ENCODE measurements at regions not wholly inside any gene's neighbourhood (a gene's known extent, or its start where the extent isn't known, plus 50 kb on each side); places are given as distances from the start of the nearest gene placed in this dataset.
"Not testable (repeated sequence)": the region's sequence is repeated elsewhere in the genome, so short reads cannot be mapped to it uniquely, and the experiment has no call there.

GRCh38 chr1:219088778-219089557 is 84.7 kb upstream of the LYPLAL1 start:
- Mint-ChIP-seq H3K4me3 (no peak overlapping the region), H3K36me3 (ENCODE audit: low read depth) (no peaks in the 10 kb centered on the region), H3K4me1 (peaks cover 19% of the 10 kb centered on the region), H3K9me3 (peaks cover 14% of the 10 kb centered on the region), H3K27me3 (ENCODE audit: low read depth) (no peaks in the 10 kb centered on the region), H3K27ac (no peak overlapping the region)
- no peak for TF ChIP-seq CTCF (IDR thresholded peaks at IDR 0.05; ENCODE audit: unreplicated experiment in 3 of 3)

- Mint-ChIP-seq H3K36me3 (ENCODE audit: low read depth) (no peaks in the 10 kb centered on the region), H3K27ac (no peak overlapping the region), H3K4me3 (no peak overlapping the region)
Observed at GRCh38 chr1:219090607-219091006, 83.1 kb upstream of the LYPLAL1 start.

GRCh38 chr1:219092206-219092605 is 81.5 kb upstream of the LYPLAL1 start:
- peaks cover 18% of the 10 kb centered on the region for H3K9me3 Mint-ChIP-seq
- H3K4me3 Mint-ChIP-seq: no peak overlapping the region
- no peaks in the 10 kb centered on the region for H3K36me3 Mint-ChIP-seq (ENCODE audit: low read depth)
- no peaks in the 10 kb centered on the region for H3K27me3 Mint-ChIP-seq (ENCODE audit: low read depth)
- no peak for TF ChIP-seq CTCF (IDR thresholded peaks at IDR 0.05; ENCODE audit: unreplicated experiment in 3 of 3)
- H3K27ac Mint-ChIP-seq: no peak overlapping the region
- no peaks in the 10 kb centered on the region for H3K4me1 Mint-ChIP-seq

More at GRCh38 chr1:219090607-219091006, 83.1 kb upstream of the LYPLAL1 start:
- peaks cover 18% of the 10 kb centered on the region for H3K9me3 Mint-ChIP-seq
- H3K4me1 Mint-ChIP-seq: peaks cover 8% of the 10 kb centered on the region
- no peak for TF ChIP-seq CTCF (IDR thresholded peaks at IDR 0.05; ENCODE audit: unreplicated experiment in 3 of 3)
- H3K27me3 Mint-ChIP-seq (ENCODE audit: low read depth): no peaks in the 10 kb centered on the region

- H3K9me3 Mint-ChIP-seq: peaks cover 4% of the 10 kb centered on the region
- no peaks in the 10 kb centered on the region for H3K27me3 Mint-ChIP-seq (ENCODE audit: low read depth)
- TF ChIP-seq CTCF (IDR thresholded peaks at IDR 0.05; ENCODE audit: unreplicated experiment in 3 of 3): no peak
- H3K27ac Mint-ChIP-seq: no peak overlapping the region
- H3K36me3 Mint-ChIP-seq (ENCODE audit: low read depth): no peaks in the 10 kb centered on the region
- no peak overlapping the region for H3K4me3 Mint-ChIP-seq
- peaks cover 10% of the 10 kb centered on the region for H3K4me1 Mint-ChIP-seq
Observed at GRCh38 chr1:219099307-219099706, 74.4 kb upstream of the LYPLAL1 start.

- Mint-ChIP-seq H3K9me3 (peaks cover 3% of the 10 kb centered on the region), H3K27me3 (ENCODE audit: low read depth) (no peaks in the 10 kb centered on the region), H3K36me3 (ENCODE audit: low read depth) (no peaks in the 10 kb centered on the region), H3K4me3 (no peak overlapping the region), H3K27ac (peak overlapping the region in 1 of 3 experiments; percentile 3), H3K4me1 (peaks cover 10% of the 10 kb centered on the region)
- TF ChIP-seq CTCF (IDR thresholded peaks at IDR 0.05; ENCODE audit: unreplicated experiment in 3 of 3): no peak
Observed at GRCh38 chr1:219100059-219100458, 73.6 kb upstream of the LYPLAL1 start.

- peaks cover 12% of the 10 kb centered on the region for H3K9me3 Mint-ChIP-seq
- H3K27ac Mint-ChIP-seq; H3K36me3 Mint-ChIP-seq (ENCODE audit: low read depth); H3K4me3 Mint-ChIP-seq; H3K27me3 Mint-ChIP-seq (ENCODE audit: low read depth); H3K4me1 Mint-ChIP-seq: not testable (repeated sequence)
Observed at GRCh38 chr1:219102466-219102865, 71.2 kb upstream of the LYPLAL1 start.

Data from nephron (organoid).